Common myeloid progenitor, CD34-positive (primary cell): ENCODE measurements at regions not wholly inside any gene's neighbourhood (a gene's known extent, or its start where the extent isn't known, plus 50 kb on each side); places are given as distances from the start of the nearest gene placed in this dataset.

Experiments used
- CTCF ChIA-PET: fragments of 350-600 bp; sonication (Branson Sonifier 250); formaldehyde crosslinking; loops from one replicate; lab custom pipeline; 2021; ENCODE audit warnings: antibody characterized with exemption; lab: Charles Lee
- POLR2A ChIA-PET: fragments of 350-600 bp; sonication (Branson Sonifier 250); formaldehyde crosslinking; loops from one replicate; lab custom pipeline; 2021; ENCODE audit warnings: antibody characterized with exemption; lab: Charles Lee
- DNase-seq, 3 donors: peaks; one replicate each; pipeline versions ENCODE4 v3.0.0 to v3.0.0-alpha.2; 2013
- H3K27ac ChIP-seq, 2 experiments: 1 replicate in 1 of 2; 2 replicates in 1 of 2; pipeline ENCODE4 v1.7.0; 2013; ENCODE audit warnings: inconsistent platforms in 2 of 2, low read length in 2 of 2, mild to moderate bottlenecking in 2 of 2, low read depth in 1 of 2, moderate library complexity in 1 of 2; ENCODE audit not compliant: severe bottlenecking in 2 of 2, insufficient read depth in 1 of 2, poor library complexity in 1 of 2
- H3K27me3 ChIP-seq, 5 experiments: replicated peaks in 2 of 5; 1 replicate in 3 of 5; 2 replicates in 2 of 5; pipeline versions ENCODE4 v1.6.1 to v1.7.0; 2013; ENCODE audit warnings: low read length in 4 of 5, mild to moderate bottlenecking in 2 of 5, moderate library complexity in 2 of 5, inconsistent platforms in 1 of 5; ENCODE audit not compliant: insufficient read depth in 5 of 5, control insufficient read depth in 4 of 5
- H3K36me3 ChIP-seq, 4 experiments: 1 replicate in 2 of 4; 2 replicates in 2 of 4; pipeline versions ENCODE4 v1.6.1 to v1.7.0; 2013; ENCODE audit warnings: low read length in 3 of 4, control low read depth in 1 of 4, mild to moderate bottlenecking in 1 of 4; ENCODE audit not compliant: control insufficient read depth in 4 of 4, insufficient read depth in 4 of 4
- H3K4me1 ChIP-seq, 4 experiments: 1 replicate in 3 of 4; 2 replicates in 1 of 4; pipeline versions ENCODE4 v1.6.1 to v1.7.1; 2013; ENCODE audit warnings: low read length in 3 of 4, mild to moderate bottlenecking in 3 of 4, control low read depth in 1 of 4, inconsistent platforms in 1 of 4, moderate library complexity in 1 of 4; ENCODE audit not compliant: control insufficient read depth in 4 of 4, insufficient read depth in 4 of 4; ENCODE audit errors: control extremely low read depth in 1 of 4
- H3K4me3 ChIP-seq, 7 experiments: 1 replicate in 4 of 7; 2 replicates in 3 of 7; pipeline versions ENCODE4 v1.5.1 to v1.7.0; 2013; ENCODE audit warnings: mild to moderate bottlenecking in 7 of 7, low read length in 6 of 7, moderate library complexity in 6 of 7, inconsistent platforms in 2 of 7, low read depth in 2 of 7, control low read depth in 1 of 7; ENCODE audit not compliant: insufficient read depth in 4 of 7, control insufficient read depth in 1 of 7; ENCODE audit errors: extremely low read depth in 1 of 7
- H3K9me3 ChIP-seq, 5 experiments: 1 replicate in 4 of 5; 2 replicates in 1 of 5; pipeline versions ENCODE4 v1.6.1 to v1.7.1; 2013; ENCODE audit warnings: low read length in 4 of 5, mild to moderate bottlenecking in 2 of 5, inconsistent platforms in 1 of 5, low read depth in 1 of 5, moderate library complexity in 1 of 5; ENCODE audit not compliant: control insufficient read depth in 4 of 5, insufficient read depth in 2 of 5; ENCODE audit errors: control extremely low read depth in 1 of 5
- WGBS: methylation state at CpG from one replicate; pipeline ENCODE4 v1.1.5; 2013; ENCODE audit not compliant: insufficient coverage; 5-methylcytosine and 5-hydroxymethylcytosine counted together

- H3K4me3 ChIP-seq = no peak overlapping the region
- ChIA-PET POLR2A (no interaction called here), CTCF (interaction anchor here (1.7 kb wide), 1 partner anchor 44 kb away, joined by 4 read pairs; no protein-coding TSS in a partner anchor)
- H3K27me3 ChIP-seq = no peaks in the 10 kb centered on the region
- no peak for DNase-seq
- H3K27ac ChIP-seq = no peak overlapping the region
- H3K9me3 ChIP-seq = peaks cover 0 to 17% (median 11%) of the 10 kb centered on the region in 5 experiments
- 100% methylated on average over 2 of the region's 2 CpGs for WGBS
- H3K36me3 ChIP-seq = peaks cover 2 to 15% (median 8%) of the 10 kb centered on the region in 4 experiments
- H3K4me1 ChIP-seq = no peaks in the 10 kb centered on the region
Observed at GRCh38 chr17:63362115-63362514, 84.0 kb downstream of the CYB561 start.

GRCh38 chr17:63364387-63364786 is 81.7 kb downstream of the CYB561 start:
- peaks cover 2 to 15% (median 6%) of the 10 kb centered on the region in 4 experiments for H3K36me3 ChIP-seq
- peaks cover 0 to 17% (median 11%) of the 10 kb centered on the region in 5 experiments for H3K9me3 ChIP-seq
- H3K4me3 ChIP-seq = no peak overlapping the region
- peak in 1 of 3 donors; percentile 15 for DNase-seq
- POLR2A ChIA-PET = no interaction called here
- no peaks in the 10 kb centered on the region for H3K4me1 ChIP-seq
- H3K27ac ChIP-seq = no peak overlapping the region
- CTCF ChIA-PET = no interaction called here
- 100% methylated on average over 1 of the region's 2 CpGs for WGBS
- no peaks in the 10 kb centered on the region for H3K27me3 ChIP-seq

GRCh38 chr17:63364944-63365343 is 81.2 kb downstream of the CYB561 start:
- DNase-seq = no peak
- Histone ChIP-seq H3K9me3 (peaks cover 0 to 17% (median 11%) of the 10 kb centered on the region in 5 experiments), H3K27ac (no peak overlapping the region), H3K27me3 (no peaks in the 10 kb centered on the region), H3K4me1 (no peaks in the 10 kb centered on the region), H3K36me3 (peaks cover 2 to 15% (median 6%) of the 10 kb centered on the region in 4 experiments), H3K4me3 (no peak overlapping the region)
- ChIA-PET POLR2A (no interaction called here), CTCF (interaction anchor here (0.8 to 1.1 kb wide), 2 partner anchors 9 to 14 kb away, joined by 3 to 4 read pairs; no protein-coding TSS in a partner anchor)
- 84% methylated on average over 6 of the region's 6 CpGs for WGBS

- POLR2A ChIA-PET = no interaction called here
- no peak overlapping the region for H3K27ac ChIP-seq
- no peak for DNase-seq
Observed at GRCh38 chr17:63365366-63366240, 80.5 kb downstream of the CYB561 start.

GRCh38 chr17:63366241-63366566 is 79.9 kb downstream of the CYB561 start:
- no peak for DNase-seq
- POLR2A ChIA-PET = no interaction called here
- H3K36me3 ChIP-seq = peaks cover 2 to 12% (median 5%) of the 10 kb centered on the region in 4 experiments
- H3K4me1 ChIP-seq = no peaks in the 10 kb centered on the region
- WGBS = 57% methylated on average over 1 of the region's 1 CpG
- H3K27me3 ChIP-seq = no peaks in the 10 kb centered on the region
- no peak overlapping the region for H3K4me3 ChIP-seq
- CTCF ChIA-PET = interaction anchor here (0.8 to 1.2 kb wide), 2 partner anchors 9 to 18 kb away, joined by 3 read pairs; no protein-coding TSS in a partner anchor
- H3K9me3 ChIP-seq = peaks cover 0 to 15% (median 11%) of the 10 kb centered on the region in 5 experiments
- H3K27ac ChIP-seq = no peak overlapping the region

More at GRCh38 chr17:63365366-63366240, 80.5 kb downstream of the CYB561 start:
- 94% methylated on average over 5 of the region's 8 CpGs for WGBS
- Histone ChIP-seq H3K9me3 (peaks cover 0 to 17% (median 11%) of the 10 kb centered on the region in 5 experiments), H3K27me3 (no peaks in the 10 kb centered on the region), H3K4me1 (no peaks in the 10 kb centered on the region), H3K4me3 (no peak overlapping the region), H3K36me3 (peaks cover 2 to 15% (median 6%) of the 10 kb centered on the region in 4 experiments)
- CTCF ChIA-PET = interaction anchor here (0.8 to 1.2 kb wide), 3 partner anchors 10 to 13 kb away, joined by 3 to 4 read pairs (median 3); no protein-coding TSS in a partner anchor

GRCh38 chr17:63369233-63369632 is 76.9 kb downstream of the CYB561 start:
- H3K4me1 ChIP-seq = no peaks in the 10 kb centered on the region
- ChIA-PET CTCF (no interaction called here), POLR2A (no interaction called here)
- no peaks in the 10 kb centered on the region for H3K9me3 ChIP-seq
- no peaks in the 10 kb centered on the region for H3K27me3 ChIP-seq
- DNase-seq = no peak
- H3K27ac ChIP-seq = no peak overlapping the region
- peaks cover 0 to 3% (median 0%) of the 10 kb centered on the region in 4 experiments for H3K36me3 ChIP-seq
- H3K4me3 ChIP-seq = no peak overlapping the region
- WGBS = 100% methylated on average over 2 of the region's 4 CpGs

GRCh38 chr17:63370696-63371095 is 75.4 kb downstream of the CYB561 start:
- Histone ChIP-seq H3K36me3 (peaks cover 0 to 3% (median 0%) of the 10 kb centered on the region in 4 experiments), H3K27me3 (no peaks in the 10 kb centered on the region), H3K4me1 (no peaks in the 10 kb centered on the region), H3K27ac (no peak overlapping the region), H3K9me3 (no peaks in the 10 kb centered on the region), H3K4me3 (no peak overlapping the region)
- ChIA-PET POLR2A (no interaction called here), CTCF (no interaction called here)
- no peak for DNase-seq
- WGBS = 93% methylated on average over 7 of the region's 8 CpGs
